GM23338 (cell line): ENCODE measurements at regions not wholly inside any gene's neighbourhood (a gene's known extent, or its start where the extent isn't known, plus 50 kb on each side); places are given as distances from the start of the nearest gene placed in this dataset.

ENCODE experiments used
- ATAC-seq: fragments of 200-7000 bp; cut with Tn5 transposase; 3 replicates; pipeline ENCODE4 v1.9.1; 2020
- DNase-seq: peaks from one replicate; pipeline ENCODE4 v3.0.0-alpha.2; 2015; ENCODE audit warnings: low spot score
- H2AFZ ChIP-seq: fragments of 200-600 bp; sonication (generic); 2 replicates; pipeline ENCODE4 v1.8.0; 2016; ENCODE audit warnings: antibody characterized with exemption, mild to moderate bottlenecking, moderate library complexity
- H3F3A ChIP-seq: fragments of 200-600 bp; sonication (generic); replicated peaks from 2 replicates; pipeline ENCODE4 v1.8.0; 2017; ENCODE audit warnings: antibody characterized with exemption, mixed run types, low read depth
- H3K27ac ChIP-seq: fragments of 200-600 bp; sonication (generic); 2 replicates; pipeline ENCODE4 v1.6.1; 2016; ENCODE audit warnings: low read depth
- H3K27me3 ChIP-seq: fragments of 200-600 bp; sonication (generic); 2 replicates; pipeline ENCODE4 v1.8.0; 2016; ENCODE audit warnings: mild to moderate bottlenecking, mixed run types, moderate library complexity; ENCODE audit not compliant: insufficient read depth
- H3K36me3 ChIP-seq: fragments of 200-600 bp; sonication (generic); 2 replicates; pipeline ENCODE4 v1.8.0; 2016; ENCODE audit warnings: mild to moderate bottlenecking; ENCODE audit not compliant: insufficient read depth
- H3K4me1 ChIP-seq: fragments of 200-600 bp; sonication (generic); 2 replicates; pipeline ENCODE4 v1.8.0; 2016; ENCODE audit warnings: mild to moderate bottlenecking, moderate library complexity; ENCODE audit not compliant: insufficient read depth
- H3K4me2 ChIP-seq: fragments of 200-600 bp; sonication (generic); 2 replicates; pipeline ENCODE4 v1.7.1; 2017; ENCODE audit warnings: mixed run types
- H3K4me3 ChIP-seq: fragments of 200-600 bp; sonication (generic); 2 replicates; pipeline ENCODE4 v1.6.1; 2016; ENCODE audit warnings: mixed run types
- H3K79me2 ChIP-seq: fragments of 200-600 bp; sonication (generic); replicated peaks from 2 replicates; pipeline ENCODE4 v1.8.0; 2017; ENCODE audit warnings: mild to moderate bottlenecking; ENCODE audit not compliant: insufficient read depth
- H3K9me2 ChIP-seq: fragments of 200-600 bp; sonication (generic); 2 replicates; pipeline ENCODE4 v1.8.0; 2017; ENCODE audit not compliant: insufficient read depth
- H4K20me1 ChIP-seq: fragments of 200-600 bp; sonication (generic); replicated peaks from 2 replicates; pipeline ENCODE4 v1.8.0; 2017; ENCODE audit warnings: mild to moderate bottlenecking; ENCODE audit not compliant: insufficient read depth
- H3K27ac Mint-ChIP-seq: 2 replicates; pipeline ENCODE4 v1.8.0; 2020; ENCODE audit warnings: inconsistent platforms, mild to moderate bottlenecking, moderate library complexity, mixed read lengths
- H3K27me3 Mint-ChIP-seq: 3 replicates; pipeline ENCODE4 v1.8.0; 2022; ENCODE audit warnings: low read depth, mild to moderate bottlenecking, moderate library complexity, mixed read lengths, inconsistent platforms; ENCODE audit not compliant: insufficient read depth, poor library complexity
- H3K36me3 Mint-ChIP-seq: 3 replicates; pipeline ENCODE4 v1.8.0; 2021; ENCODE audit warnings: low read depth, mild to moderate bottlenecking, inconsistent platforms, moderate library complexity, mixed read lengths
- H3K4me1 Mint-ChIP-seq: 3 replicates; pipeline ENCODE4 v1.8.0; 2020; ENCODE audit warnings: mild to moderate bottlenecking, inconsistent platforms, mixed read lengths
- H3K4me3 Mint-ChIP-seq: 3 replicates; pipeline ENCODE4 v1.8.0; 2021; ENCODE audit warnings: moderate library complexity, mild to moderate bottlenecking, inconsistent platforms, mixed read lengths
- H3K9me3 Mint-ChIP-seq: 3 replicates; pipeline ENCODE4 v1.8.0; 2020; ENCODE audit warnings: moderate library complexity, mild to moderate bottlenecking, inconsistent platforms, mixed read lengths
- CREB1 ChIP-seq: fragments of 250-450 bp; sonication (Bioruptor Pico); IDR thresholded peaks from 2 replicates; pipeline ENCODE4 v1.5.0; 2020; ENCODE audit warnings: low read depth, mild to moderate bottlenecking, moderate library complexity
- EZH2 ChIP-seq: fragments of 200-600 bp; sonication (generic); IDR thresholded peaks from one replicate; pipeline ENCODE4 v1.8.0; 2017; ENCODE audit warnings: antibody characterized with exemption, mild to moderate bottlenecking, low read depth; ENCODE audit not compliant: unreplicated experiment
- EZH2phosphoT487 ChIP-seq: fragments of 200-600 bp; sonication (generic); IDR thresholded peaks from one replicate; pipeline ENCODE4 v1.8.1; 2018; ENCODE audit warnings: antibody characterized with exemption; ENCODE audit not compliant: unreplicated experiment
- JUNB ChIP-seq: IDR thresholded peaks from one replicate; pipeline ENCODE4 v1.6.1; 2016; ENCODE audit warnings: antibody characterized with exemption; ENCODE audit not compliant: unreplicated experiment
- NANOG ChIP-seq: IDR thresholded peaks from 2 replicates; pipeline ENCODE4 v1.6.1; 2016; ENCODE audit warnings: antibody characterized with exemption, borderline replicate concordance
- POLR2AphosphoS5 ChIP-seq: IDR thresholded peaks from 2 replicates; pipeline ENCODE4 v1.6.1; 2016; ENCODE audit warnings: antibody characterized with exemption, low read depth
- STAT1 ChIP-seq: IDR thresholded peaks from one replicate; pipeline ENCODE4 v1.6.1; 2016; ENCODE audit warnings: antibody characterized with exemption; ENCODE audit not compliant: unreplicated experiment
- ZNF331 ChIP-seq: fragments of 250-450 bp; sonication (Bioruptor Pico); IDR thresholded peaks from 2 replicates; pipeline ENCODE4 v1.5.0; 2020; ENCODE audit warnings: low read depth, mild to moderate bottlenecking, moderate library complexity
- TF ChIP-seq, protein P1 (sequence below), 2 experiments: fragments of 200-600 bp in 1 of 2; sonication (generic) in 1 of 2; conservative IDR thresholded peaks; 2 replicates each; pipeline versions ENCODE4 v1.5.1 to v1.6.1; 2016 to 2017; ENCODE audit warnings: antibody characterized with exemption in 2 of 2, low read depth in 2 of 2, mild to moderate bottlenecking in 2 of 2, moderate library complexity in 1 of 2
- TF ChIP-seq, protein P2 (sequence below): IDR thresholded peaks from one replicate; pipeline ENCODE4 v1.6.1; 2018; ENCODE audit warnings: antibody characterized with exemption; ENCODE audit not compliant: unreplicated experiment

GRCh38 chr4:45580334-45580733 is 543.5 kb downstream of the GABRG1 start:
- H3K4me1 ChIP-seq: no peaks in the 10 kb centered on the region
- no peaks in the 10 kb centered on the region for H4K20me1 ChIP-seq
- H3F3A ChIP-seq: no peaks in the 10 kb centered on the region
- ATAC-seq (no peak), DNase-seq (no peak)
- no peak overlapping the region for H3K4me2 ChIP-seq
- TF ChIP-seq JUNB (no peak), NANOG (no peak), ZNF331 (no peak), CREB1 (no peak), EZH2phosphoT487 (no peak), POLR2AphosphoS5 (no peak), EZH2 (no peak), STAT1 (no peak)
- TF ChIP-seq, protein P1, sequence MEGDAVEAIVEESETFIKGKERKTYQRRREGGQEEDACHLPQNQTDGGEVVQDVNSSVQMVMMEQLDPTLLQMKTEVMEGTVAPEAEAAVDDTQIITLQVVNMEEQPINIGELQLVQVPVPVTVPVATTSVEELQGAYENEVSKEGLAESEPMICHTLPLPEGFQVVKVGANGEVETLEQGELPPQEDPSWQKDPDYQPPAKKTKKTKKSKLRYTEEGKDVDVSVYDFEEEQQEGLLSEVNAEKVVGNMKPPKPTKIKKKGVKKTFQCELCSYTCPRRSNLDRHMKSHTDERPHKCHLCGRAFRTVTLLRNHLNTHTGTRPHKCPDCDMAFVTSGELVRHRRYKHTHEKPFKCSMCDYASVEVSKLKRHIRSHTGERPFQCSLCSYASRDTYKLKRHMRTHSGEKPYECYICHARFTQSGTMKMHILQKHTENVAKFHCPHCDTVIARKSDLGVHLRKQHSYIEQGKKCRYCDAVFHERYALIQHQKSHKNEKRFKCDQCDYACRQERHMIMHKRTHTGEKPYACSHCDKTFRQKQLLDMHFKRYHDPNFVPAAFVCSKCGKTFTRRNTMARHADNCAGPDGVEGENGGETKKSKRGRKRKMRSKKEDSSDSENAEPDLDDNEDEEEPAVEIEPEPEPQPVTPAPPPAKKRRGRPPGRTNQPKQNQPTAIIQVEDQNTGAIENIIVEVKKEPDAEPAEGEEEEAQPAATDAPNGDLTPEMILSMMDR (conservative IDR thresholded peaks at IDR 0.05; ENCODE audit: low read depth in 2 of 2): no peak
- TF ChIP-seq, protein P2, sequence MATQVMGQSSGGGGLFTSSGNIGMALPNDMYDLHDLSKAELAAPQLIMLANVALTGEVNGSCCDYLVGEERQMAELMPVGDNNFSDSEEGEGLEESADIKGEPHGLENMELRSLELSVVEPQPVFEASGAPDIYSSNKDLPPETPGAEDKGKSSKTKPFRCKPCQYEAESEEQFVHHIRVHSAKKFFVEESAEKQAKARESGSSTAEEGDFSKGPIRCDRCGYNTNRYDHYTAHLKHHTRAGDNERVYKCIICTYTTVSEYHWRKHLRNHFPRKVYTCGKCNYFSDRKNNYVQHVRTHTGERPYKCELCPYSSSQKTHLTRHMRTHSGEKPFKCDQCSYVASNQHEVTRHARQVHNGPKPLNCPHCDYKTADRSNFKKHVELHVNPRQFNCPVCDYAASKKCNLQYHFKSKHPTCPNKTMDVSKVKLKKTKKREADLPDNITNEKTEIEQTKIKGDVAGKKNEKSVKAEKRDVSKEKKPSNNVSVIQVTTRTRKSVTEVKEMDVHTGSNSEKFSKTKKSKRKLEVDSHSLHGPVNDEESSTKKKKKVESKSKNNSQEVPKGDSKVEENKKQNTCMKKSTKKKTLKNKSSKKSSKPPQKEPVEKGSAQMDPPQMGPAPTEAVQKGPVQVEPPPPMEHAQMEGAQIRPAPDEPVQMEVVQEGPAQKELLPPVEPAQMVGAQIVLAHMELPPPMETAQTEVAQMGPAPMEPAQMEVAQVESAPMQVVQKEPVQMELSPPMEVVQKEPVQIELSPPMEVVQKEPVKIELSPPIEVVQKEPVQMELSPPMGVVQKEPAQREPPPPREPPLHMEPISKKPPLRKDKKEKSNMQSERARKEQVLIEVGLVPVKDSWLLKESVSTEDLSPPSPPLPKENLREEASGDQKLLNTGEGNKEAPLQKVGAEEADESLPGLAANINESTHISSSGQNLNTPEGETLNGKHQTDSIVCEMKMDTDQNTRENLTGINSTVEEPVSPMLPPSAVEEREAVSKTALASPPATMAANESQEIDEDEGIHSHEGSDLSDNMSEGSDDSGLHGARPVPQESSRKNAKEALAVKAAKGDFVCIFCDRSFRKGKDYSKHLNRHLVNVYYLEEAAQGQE: no peak
- H3K4me3 ChIP-seq: no peak overlapping the region
- no peaks in the 10 kb centered on the region for H3K4me1 Mint-ChIP-seq
- no peak overlapping the region for H3K4me3 Mint-ChIP-seq
- no peaks in the 10 kb centered on the region for H3K36me3 ChIP-seq
- H3K27me3 Mint-ChIP-seq: no peaks in the 10 kb centered on the region
- peaks cover 70% of the 10 kb centered on the region for H3K9me3 Mint-ChIP-seq
- H3K9me2 ChIP-seq: no peaks in the 10 kb centered on the region
- H3K36me3 Mint-ChIP-seq: no peaks in the 10 kb centered on the region; the same call in 2 of the 3 replicates
- H3K27ac Mint-ChIP-seq: no peak overlapping the region
- H3K27me3 ChIP-seq: no peaks in the 10 kb centered on the region
- H2AFZ ChIP-seq: no peak overlapping the region
- H3K27ac ChIP-seq: no peak overlapping the region
- H3K79me2 ChIP-seq: no peaks in the 10 kb centered on the region

DNA sequence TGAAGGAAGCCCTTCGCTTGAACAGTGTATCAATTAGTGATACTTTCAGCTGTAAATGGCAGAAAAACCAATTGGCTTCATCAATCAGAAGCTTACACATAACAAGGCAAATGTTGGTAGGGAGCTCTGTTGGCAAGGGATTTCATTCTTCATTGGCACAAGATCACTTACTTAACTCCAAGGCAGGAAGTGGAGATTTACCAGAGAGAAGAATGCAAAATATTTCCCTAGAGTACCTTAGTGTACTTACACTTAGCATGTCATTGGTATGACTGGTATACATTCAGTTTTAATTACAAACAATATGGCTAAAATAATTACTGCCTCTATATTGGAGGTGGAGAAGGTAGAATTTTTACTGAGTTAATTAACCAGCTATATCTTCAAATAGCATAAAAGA is 545.0 kb downstream of the GABRG1 start:
- no peak overlapping the region for H2AFZ ChIP-seq
- H3K4me1 ChIP-seq: no peaks in the 10 kb centered on the region
- no peak overlapping the region for H3K27ac ChIP-seq
- no peaks in the 10 kb centered on the region for H3K9me2 ChIP-seq
- no peak for ATAC-seq
- DNase-seq: peak; percentile 8
- no peak overlapping the region for H3K4me3 ChIP-seq
- Mint-ChIP-seq H3K4me1 (no peaks in the 10 kb centered on the region), H3K9me3 (peaks cover 67% of the 10 kb centered on the region), H3K36me3 (no peaks in the 10 kb centered on the region; the same call in 2 of the 3 replicates), H3K4me3 (no peak overlapping the region), H3K27me3 (no peaks in the 10 kb centered on the region), H3K27ac (no peak overlapping the region)
- no peaks in the 10 kb centered on the region for H3K36me3 ChIP-seq
- no peaks in the 10 kb centered on the region for H3K27me3 ChIP-seq
- no peaks in the 10 kb centered on the region for H4K20me1 ChIP-seq
- no peaks in the 10 kb centered on the region for H3K79me2 ChIP-seq
- no peaks in the 10 kb centered on the region for H3F3A ChIP-seq
- no peak overlapping the region for H3K4me2 ChIP-seq
- no peak for TF ChIP-seq NANOG
- TF ChIP-seq, protein P1 (conservative IDR thresholded peaks at IDR 0.05; ENCODE audit: low read depth in 2 of 2): no peak
- TF ChIP-seq, protein P2: no peak
